Epithelial cell of esophagus (primary cell): ENCODE measurements at regions not wholly inside any gene's neighbourhood (a gene's known extent, or its start where the extent isn't known, plus 50 kb on each side); places are given as distances from the start of the nearest gene placed in this dataset.

Source experiments
- DNase-seq: peaks from one replicate; pipeline ENCODE4 v3.0.0; 2010; ENCODE audit warnings: low read depth
- H3K4me3 ChIP-seq: 2 replicates; pipeline ENCODE4 v1.5.1; 2011; ENCODE audit warnings: mild to moderate bottlenecking, low read length, control low read depth
- TF ChIP-seq, protein P1 (sequence below): IDR thresholded peaks from 2 replicates; pipeline ENCODE4 v1.5.1; 2011; ENCODE audit warnings: low read depth, mild to moderate bottlenecking, low read length, control low read depth, inconsistent platforms; ENCODE audit not compliant: insufficient read depth; ENCODE audit errors: missing control alignments

DNA sequence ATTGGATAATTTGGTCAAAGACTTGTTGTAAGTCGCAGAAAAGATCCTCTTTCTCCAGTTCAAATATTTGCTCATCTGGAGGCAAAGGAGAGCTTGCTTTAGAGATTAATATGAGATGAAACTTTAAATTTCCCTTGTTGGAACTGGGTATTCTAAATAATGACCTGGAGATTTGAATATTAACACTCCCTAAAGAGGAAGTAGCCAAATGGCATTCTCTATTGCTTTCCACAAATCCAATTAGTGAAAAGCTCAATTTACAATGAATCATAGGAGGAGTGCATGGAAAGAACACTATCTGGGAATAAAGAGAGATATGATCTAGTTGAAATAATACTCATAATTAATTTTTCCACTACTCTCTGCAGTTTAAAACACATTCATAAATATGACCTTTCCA is 641.6 kb upstream of the TENM4 start:
- TF ChIP-seq, protein P1, sequence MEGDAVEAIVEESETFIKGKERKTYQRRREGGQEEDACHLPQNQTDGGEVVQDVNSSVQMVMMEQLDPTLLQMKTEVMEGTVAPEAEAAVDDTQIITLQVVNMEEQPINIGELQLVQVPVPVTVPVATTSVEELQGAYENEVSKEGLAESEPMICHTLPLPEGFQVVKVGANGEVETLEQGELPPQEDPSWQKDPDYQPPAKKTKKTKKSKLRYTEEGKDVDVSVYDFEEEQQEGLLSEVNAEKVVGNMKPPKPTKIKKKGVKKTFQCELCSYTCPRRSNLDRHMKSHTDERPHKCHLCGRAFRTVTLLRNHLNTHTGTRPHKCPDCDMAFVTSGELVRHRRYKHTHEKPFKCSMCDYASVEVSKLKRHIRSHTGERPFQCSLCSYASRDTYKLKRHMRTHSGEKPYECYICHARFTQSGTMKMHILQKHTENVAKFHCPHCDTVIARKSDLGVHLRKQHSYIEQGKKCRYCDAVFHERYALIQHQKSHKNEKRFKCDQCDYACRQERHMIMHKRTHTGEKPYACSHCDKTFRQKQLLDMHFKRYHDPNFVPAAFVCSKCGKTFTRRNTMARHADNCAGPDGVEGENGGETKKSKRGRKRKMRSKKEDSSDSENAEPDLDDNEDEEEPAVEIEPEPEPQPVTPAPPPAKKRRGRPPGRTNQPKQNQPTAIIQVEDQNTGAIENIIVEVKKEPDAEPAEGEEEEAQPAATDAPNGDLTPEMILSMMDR = no peak
- H3K4me3 ChIP-seq = no peak overlapping the region
- no peak for DNase-seq

DNA sequence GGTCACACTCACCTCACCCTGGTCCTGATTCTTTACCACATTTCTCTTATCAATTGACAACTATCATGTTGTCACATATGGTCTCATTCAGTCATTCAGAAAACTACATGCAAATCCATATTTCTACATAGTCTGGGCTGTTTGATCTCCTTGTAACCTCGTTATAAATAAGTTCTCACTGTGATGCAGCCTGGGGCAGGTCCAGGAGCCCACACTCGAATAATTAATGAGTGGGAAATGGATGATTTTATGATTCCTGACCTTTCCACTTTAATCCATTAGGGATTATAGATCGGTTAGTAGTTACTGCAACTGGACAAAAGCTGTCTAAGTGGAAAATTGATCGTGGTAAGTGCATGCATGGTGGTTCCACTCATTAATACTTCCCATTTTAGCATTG is 636.3 kb upstream of the TENM4 start:
- no peak for DNase-seq

DNA sequence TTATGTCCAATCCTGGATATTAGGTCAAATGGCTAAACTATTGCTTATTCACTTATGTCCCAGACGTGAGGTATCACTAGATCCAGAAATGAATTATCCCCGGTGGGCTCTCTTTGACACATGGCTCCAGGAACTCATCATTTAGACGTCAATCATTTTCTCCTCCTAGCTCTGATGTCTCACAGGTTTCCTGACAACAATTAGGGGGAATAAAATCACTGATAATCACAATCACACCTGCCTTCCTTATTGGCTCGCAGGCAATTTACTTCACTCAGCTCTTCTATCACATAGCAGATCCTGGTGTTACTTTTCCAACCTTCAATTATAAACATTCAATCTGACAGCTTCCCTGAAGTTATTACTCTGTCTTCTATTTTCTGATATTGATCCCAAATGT is 634.0 kb upstream of the TENM4 start:
- TF ChIP-seq, protein P1 = no peak
- H3K4me3 ChIP-seq = no peak overlapping the region
- no peak for DNase-seq

More for the DNA sequence above, 636.3 kb upstream of the TENM4 start:
- H3K4me3 ChIP-seq = no peak overlapping the region
- TF ChIP-seq, protein P1 = no peak

DNA sequence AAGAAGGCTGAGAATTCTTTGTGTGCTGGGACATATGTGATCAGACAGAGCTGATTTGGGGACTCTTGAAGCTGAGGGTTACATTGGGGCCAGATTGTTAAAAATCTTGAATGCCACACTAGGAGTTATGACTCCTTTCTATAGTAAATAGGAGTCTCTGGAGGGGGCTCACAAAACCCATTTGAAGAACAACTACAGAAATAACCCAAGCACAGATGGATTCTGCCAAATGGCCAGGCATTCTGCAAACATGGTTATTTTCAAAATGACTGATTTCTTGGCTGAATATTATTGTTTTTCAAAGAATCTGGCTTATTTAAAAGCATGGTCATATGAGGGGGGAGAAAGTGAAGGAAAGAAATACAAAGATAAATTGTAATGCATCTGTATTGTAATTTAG is 625.5 kb upstream of the TENM4 start:
- TF ChIP-seq, protein P1 = no peak
- no peak overlapping the region for H3K4me3 ChIP-seq
- no peak for DNase-seq

DNA sequence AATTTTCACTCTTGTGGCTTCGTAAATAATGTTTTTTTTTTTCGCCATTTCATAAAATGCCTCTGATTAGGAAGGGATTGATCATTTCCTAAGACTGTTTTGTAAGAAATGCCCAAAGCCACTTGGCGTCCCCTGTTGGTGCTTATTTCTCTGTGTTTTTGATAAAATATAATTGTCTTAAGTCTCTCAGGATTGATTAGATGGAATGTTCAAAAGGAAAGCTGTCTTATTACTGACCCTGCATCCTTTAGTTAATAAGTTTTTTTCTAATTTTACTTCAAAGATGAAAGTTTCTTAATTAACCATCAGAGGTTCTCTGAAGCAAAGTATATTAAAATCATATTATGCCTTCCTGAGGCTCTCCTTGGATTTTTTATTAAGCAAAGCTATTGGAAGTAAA is 624.3 kb upstream of the TENM4 start:
- H3K4me3 ChIP-seq = no peak overlapping the region
- TF ChIP-seq, protein P1 = no peak
- no peak for DNase-seq

DNA sequence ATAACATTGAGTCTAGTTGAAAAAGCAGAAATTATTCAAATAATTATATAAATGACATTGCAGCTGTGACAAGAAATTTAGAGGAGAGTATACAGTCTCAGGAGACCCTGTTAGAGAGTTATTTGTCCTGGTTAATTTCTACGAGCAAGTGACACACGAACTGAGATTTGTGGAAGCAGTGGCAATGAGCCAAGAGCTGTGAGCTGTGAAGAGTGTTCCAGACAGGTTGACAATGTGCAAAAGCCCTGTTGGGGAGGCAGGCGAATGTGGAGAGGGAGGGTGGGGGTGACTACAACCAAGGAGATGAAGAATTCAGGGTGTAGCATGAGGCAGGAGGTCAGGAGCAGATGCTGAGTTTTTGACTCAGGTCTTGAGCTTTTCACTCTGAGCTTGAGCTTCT is 620.2 kb upstream of the TENM4 start:
- DNase-seq = no peak

DNA sequence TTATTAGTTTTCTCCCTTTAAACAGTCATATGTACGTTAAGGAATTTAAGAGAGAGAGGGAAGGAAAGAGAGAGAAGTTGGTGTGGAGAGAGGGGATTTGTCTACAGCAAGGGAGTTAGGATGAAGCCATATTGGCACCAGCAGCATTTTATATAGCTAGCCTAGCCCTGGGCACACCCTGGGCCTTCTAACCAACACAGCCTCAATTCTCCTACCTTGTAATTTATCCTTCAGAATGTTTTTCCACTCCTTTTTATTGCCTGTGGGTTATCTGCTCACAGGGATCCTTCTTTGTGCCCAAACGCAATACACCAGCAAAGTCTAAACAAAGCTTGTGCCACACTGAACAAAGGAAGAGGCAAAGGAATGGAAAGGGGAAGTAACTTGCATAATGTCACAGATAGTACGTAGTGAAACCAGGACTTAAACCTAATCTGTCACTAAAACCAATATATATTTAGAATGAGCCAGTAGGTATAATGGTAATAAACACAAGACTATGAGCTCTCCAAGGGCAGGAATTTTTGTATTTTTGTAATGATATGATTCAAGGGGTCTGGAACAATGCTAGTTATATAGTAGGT is 613.8 kb upstream of the TENM4 start:
- no peak overlapping the region for H3K4me3 ChIP-seq
- no peak for DNase-seq
- TF ChIP-seq, protein P1 = no peak

More for the DNA sequence above, 620.2 kb upstream of the TENM4 start:
- TF ChIP-seq, protein P1 = no peak
- H3K4me3 ChIP-seq = no peak overlapping the region
